ENCODE measurements at regions not wholly inside any gene's neighbourhood (a gene's known extent, or its start where the extent isn't known, plus 50 kb on each side); places are given as distances from the start of the nearest gene placed in this dataset.
"Not testable (repeated sequence)": the region's sequence is repeated elsewhere in the genome, so short reads cannot be mapped to it uniquely, and the experiment has no call there.

DNA sequence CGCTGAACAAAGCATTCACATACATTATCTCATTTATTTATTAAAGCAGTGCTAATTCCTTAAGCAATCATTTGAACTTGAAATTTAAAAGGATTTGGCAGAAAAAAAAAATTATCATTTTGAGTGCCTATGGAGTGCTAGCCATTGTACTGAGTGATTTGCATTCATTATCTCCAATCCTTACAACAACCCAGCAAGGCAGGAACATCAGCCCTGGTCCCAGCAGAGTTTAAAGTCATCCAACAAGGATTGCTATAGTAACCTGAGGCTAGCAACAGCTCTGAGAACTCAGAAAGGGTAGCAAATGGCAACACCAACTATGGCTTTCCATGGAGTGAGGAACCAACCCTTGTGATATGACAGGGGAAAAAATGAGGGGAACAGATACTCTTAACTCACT is 237.6 kb upstream of the SETMAR start:
- WGBS: 100% methylated on average over 1 of the region's 1 CpG
- no peak overlapping the region for H3K4me3 ChIP-seq
- no peaks in the 10 kb centered on the region for H3K4me1 ChIP-seq
- no peak for TF ChIP-seq CTCF (IDR thresholded peaks at IDR 0.05)
- H3K27ac ChIP-seq: no peak overlapping the region
- no peaks in the 10 kb centered on the region for H3K9me3 ChIP-seq
- H3K27me3 ChIP-seq: no peaks in the 10 kb centered on the region
- H3K36me3 ChIP-seq: no peaks in the 10 kb centered on the region
- no peak for DNase-seq (ENCODE audit: low spot score in 2 of 2)

GRCh38 chr3:4067893-4068292 is 235.3 kb upstream of the SETMAR start:
- Histone ChIP-seq H3K27me3 (no peaks in the 10 kb centered on the region), H3K27ac (no peak overlapping the region), H3K36me3 (no peaks in the 10 kb centered on the region), H3K4me1 (no peaks in the 10 kb centered on the region), H3K4me3 (no peak overlapping the region), H3K9me3 (peaks cover under 1% of the 10 kb centered on the region)
- TF ChIP-seq CTCF (IDR thresholded peaks at IDR 0.05) (no peak), POLR2AphosphoS5 (IDR thresholded peaks at IDR 0.05) (no peak), POLR2A (IDR thresholded peaks at IDR 0.05) (no peak), EP300 (IDR thresholded peaks at IDR 0.05) (no peak)
- no peak for DNase-seq (ENCODE audit: low spot score in 2 of 2)

DNA sequence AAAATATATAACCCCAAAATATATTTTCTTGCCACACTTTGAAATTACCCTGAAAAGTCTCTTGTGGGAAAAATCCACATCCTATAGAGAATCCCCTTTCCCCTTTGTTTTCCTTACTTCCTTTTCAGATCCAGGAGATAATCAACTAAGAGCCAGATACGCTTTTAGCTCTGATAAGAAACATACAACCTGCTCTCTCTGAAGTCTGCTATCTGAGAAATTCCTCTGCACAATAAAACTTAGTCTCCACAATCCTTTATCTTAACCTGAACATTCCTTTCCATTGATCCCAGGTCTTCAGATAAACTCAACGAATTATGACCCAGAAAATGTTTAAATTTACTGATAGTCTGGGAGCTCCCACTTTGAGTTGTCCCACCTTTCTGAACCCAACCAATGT is 233.4 kb upstream of the SETMAR start:
- H3K27ac ChIP-seq: no peak overlapping the region
- no peaks in the 10 kb centered on the region for H3K27me3 ChIP-seq
- TF ChIP-seq POLR2A (IDR thresholded peaks at IDR 0.05) (no peak), EP300 (IDR thresholded peaks at IDR 0.05) (no peak), POLR2AphosphoS5 (IDR thresholded peaks at IDR 0.05) (no peak), CTCF (IDR thresholded peaks at IDR 0.05) (no peak)
- no peaks in the 10 kb centered on the region for H3K36me3 ChIP-seq
- peaks cover 8% of the 10 kb centered on the region for H3K9me3 ChIP-seq
- DNase-seq (ENCODE audit: low spot score in 2 of 2): no peak
- no peaks in the 10 kb centered on the region for H3K4me1 ChIP-seq
- WGBS: 65% methylated on average over 2 of the region's 2 CpGs
- H3K4me3 ChIP-seq: no peak overlapping the region

DNA sequence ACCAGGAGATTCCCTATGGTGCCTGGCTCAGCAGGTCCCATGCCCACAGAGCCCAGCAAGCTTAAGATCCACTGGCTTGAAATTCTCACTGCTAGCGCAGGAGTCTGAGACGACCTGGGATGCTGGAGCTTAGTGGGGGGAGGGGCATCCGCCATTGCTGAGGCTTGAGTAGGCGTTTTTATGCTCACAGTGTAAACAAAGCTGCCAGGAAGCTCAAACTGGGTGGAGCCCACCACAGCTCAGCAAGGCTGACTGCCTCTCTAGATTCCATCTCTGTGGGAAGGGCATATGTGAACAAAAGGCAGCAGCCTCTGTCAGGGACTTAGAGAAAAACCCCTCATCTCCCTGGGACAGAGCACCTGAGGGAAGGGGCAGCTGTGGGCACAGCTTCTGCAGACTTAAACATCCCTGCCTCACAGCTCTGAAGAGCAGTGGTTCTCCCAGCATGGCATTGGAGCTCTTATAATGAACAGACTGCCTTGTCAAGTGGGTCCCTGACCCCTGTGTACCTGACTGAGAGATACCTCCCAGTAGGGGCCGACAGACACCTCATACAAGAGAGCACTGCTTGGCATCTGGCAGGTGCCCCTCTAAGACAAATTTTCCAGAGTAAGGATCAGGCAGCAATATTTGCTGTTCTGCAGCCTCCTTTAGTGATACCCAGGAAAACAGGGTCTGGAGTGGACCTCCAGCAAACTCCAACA is 231.5 kb upstream of the SETMAR start:
- Histone ChIP-seq H3K27ac (no peak overlapping the region), H3K27me3 (no peaks in the 10 kb centered on the region), H3K9me3 (peaks cover 9% of the 10 kb centered on the region), H3K4me3 (no peak overlapping the region), H3K4me1 (no peaks in the 10 kb centered on the region), H3K36me3 (no peaks in the 10 kb centered on the region)
- TF ChIP-seq CTCF (IDR thresholded peaks at IDR 0.05) (no peak), POLR2AphosphoS5 (IDR thresholded peaks at IDR 0.05) (no peak), EP300 (IDR thresholded peaks at IDR 0.05) (no peak), POLR2A (IDR thresholded peaks at IDR 0.05) (no peak)
- 44% methylated on average over 5 of the region's 5 CpGs for WGBS
- DNase-seq (ENCODE audit: low spot score in 2 of 2): no peak

- H3K27ac ChIP-seq, H3K9me3 ChIP-seq: not testable (repeated sequence)
- WGBS: 93% methylated on average over 2 of the region's 2 CpGs
Observed at GRCh38 chr3:4077278-4077677, 225.9 kb upstream of the SETMAR start.

GRCh38 chr3:4077950-4078349 is 225.2 kb upstream of the SETMAR start:
- Histone ChIP-seq H3K4me3 (no peak overlapping the region), H3K27me3 (no peaks in the 10 kb centered on the region), H3K9me3 (peaks cover 9% of the 10 kb centered on the region), H3K36me3 (no peaks in the 10 kb centered on the region), H3K4me1 (no peaks in the 10 kb centered on the region), H3K27ac (no peak overlapping the region)
- 72% methylated on average over 2 of the region's 2 CpGs for WGBS
- DNase-seq (ENCODE audit: low spot score in 2 of 2): no peak
- TF ChIP-seq CTCF (IDR thresholded peaks at IDR 0.05): no peak
- TF ChIP-seq EP300 (IDR thresholded peaks at IDR 0.05): no peak
- no peak for TF ChIP-seq POLR2A (IDR thresholded peaks at IDR 0.05)
- TF ChIP-seq POLR2AphosphoS5 (IDR thresholded peaks at IDR 0.05): no peak

More at GRCh38 chr3:4077278-4077677, 225.9 kb upstream of the SETMAR start:
- not testable (repeated sequence) for H3K4me3 ChIP-seq; H3K36me3 ChIP-seq; H3K4me1 ChIP-seq; DNase-seq (ENCODE audit: low spot score in 2 of 2); H3K27me3 ChIP-seq

All from suprapubic skin (tissue), 4 donors.